GM19438 (cell line): ENCODE measurements at regions not wholly inside any gene's neighbourhood (a gene's known extent, or its start where the extent isn't known, plus 50 kb on each side); places are given as distances from the start of the nearest gene placed in this dataset.

Experiments
- ATAC-seq: cut with Tn5 transposase; IDR thresholded peaks from one replicate; pipeline ENCODE4 v1.9.1; 2021; ENCODE audit warnings: low read depth; ENCODE audit not compliant: unreplicated experiment

GRCh38 chr7:91801331-91801983 is 79.0 kb downstream of the MTERF1 start:
- ATAC-seq, result no peak

GRCh38 chr7:91811236-91811635 is 69.3 kb downstream of the MTERF1 start:
- no peak for ATAC-seq

DNA sequence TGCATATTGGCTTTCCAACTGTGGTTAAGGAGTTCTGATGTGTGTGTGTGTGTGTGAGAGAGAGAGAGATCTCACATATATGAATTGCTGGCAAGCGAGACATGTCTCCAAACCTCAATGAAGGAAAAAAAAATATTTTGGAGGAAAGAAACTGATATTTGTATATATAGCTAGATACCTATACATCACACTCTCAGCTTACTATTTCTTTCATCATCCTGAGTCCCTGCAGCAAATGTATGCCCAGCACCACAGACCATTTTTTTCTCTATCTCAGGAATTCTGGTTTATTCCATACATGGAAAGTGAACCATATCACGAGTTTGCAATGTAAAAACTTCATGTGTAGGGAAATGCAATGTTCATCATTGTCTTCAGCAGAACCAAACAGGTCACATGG is 68.9 kb downstream of the MTERF1 start:
- no peak for ATAC-seq

DNA sequence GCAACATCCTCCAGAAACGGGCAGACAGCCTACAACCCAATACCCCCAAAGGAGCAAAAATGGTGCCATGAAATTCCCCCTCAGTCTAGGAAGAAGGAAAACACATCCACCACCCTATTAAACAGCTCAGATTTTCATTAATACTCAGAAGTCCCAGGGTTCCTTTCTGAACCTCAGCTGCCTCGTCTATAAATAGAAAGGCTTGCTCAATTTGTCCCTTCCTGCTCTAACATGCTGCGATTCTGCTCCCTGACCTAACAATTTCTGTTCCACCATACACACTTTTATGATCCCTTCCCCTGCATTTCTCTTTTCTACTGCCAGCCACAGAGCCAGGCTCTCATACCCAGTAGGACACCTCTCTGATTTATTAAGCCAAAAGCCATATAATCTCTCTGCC is 68.1 kb downstream of the MTERF1 start:
- no peak for ATAC-seq

- no peak for ATAC-seq
These were observed 66.3 kb downstream of the MTERF1 start for GRCh38 chr7:91814189-91814588.
